OCI-LY3 (cell line): ENCODE measurements at regions not wholly inside any gene's neighbourhood (a gene's known extent, or its start where the extent isn't known, plus 50 kb on each side); places are given as distances from the start of the nearest gene placed in this dataset.

Source experiments
- H2AFZ ChIP-seq: fragments of 200-600, 300-600 bp; shearing (Covaris generic); 2 replicates; pipeline ENCODE4 v1.6.0; 2014; ENCODE audit warnings: antibody characterized with exemption, low read depth, low read length
- H3K27ac ChIP-seq: fragments of 200-600, 300-600 bp; sonication (generic); 2 replicates; pipeline ENCODE4 v1.5.1; 2014; ENCODE audit warnings: mild to moderate bottlenecking, low read length, moderate library complexity, mixed read lengths
- H3K27me3 ChIP-seq: fragments of 200-600, 300-600 bp; sonication (generic); 2 replicates; pipeline ENCODE4 v1.6.1; 2014; ENCODE audit warnings: low read depth, low read length, mixed read lengths
- H3K36me3 ChIP-seq: fragments of 200-600, 300-600 bp; sonication (generic); replicated peaks from 2 replicates; pipeline ENCODE3; 2014; ENCODE audit warnings: low read depth, low read length, mixed read lengths
- H3K4me1 ChIP-seq: fragments of 300-600, 200-600 bp; sonication (generic); 2 replicates; pipeline ENCODE4 v1.6.1; 2014; ENCODE audit warnings: low read length, mixed read lengths
- H3K4me2 ChIP-seq: fragments of 200-600, 300-600 bp; sonication (generic); 2 replicates; pipeline ENCODE4 v1.6.1; 2014; ENCODE audit warnings: low read length, mixed read lengths
- H3K4me3 ChIP-seq: fragments of 300-600, 200-600 bp; sonication (generic); 2 replicates; pipeline ENCODE4 v1.5.1; 2014; ENCODE audit warnings: antibody characterized with exemption, mild to moderate bottlenecking, low read length, moderate library complexity
- H3K79me2 ChIP-seq: fragments of 300-600, 200-600 bp; shearing (Covaris generic); 2 replicates; pipeline ENCODE4 v1.6.1; 2014; ENCODE audit warnings: mild to moderate bottlenecking, low read length, mixed read lengths
- H3K9ac ChIP-seq: fragments of 300-600, 200-600 bp; shearing (Covaris generic); 2 replicates; pipeline ENCODE4 v1.6.0; 2014; ENCODE audit warnings: mild to moderate bottlenecking, low read length, moderate library complexity
- H3K9me3 ChIP-seq: fragments of 200-600, 300-600 bp; shearing (Covaris generic); 2 replicates; pipeline ENCODE4 v1.6.1; 2014; ENCODE audit warnings: low read length, mixed read lengths; ENCODE audit not compliant: insufficient read depth
- H4K20me1 ChIP-seq: fragments of 200-600, 300-600 bp; sonication (generic); 2 replicates; pipeline ENCODE4 v1.6.1; 2016; ENCODE audit warnings: low read length, mixed read lengths; ENCODE audit not compliant: insufficient read depth
- EZH2phosphoT487 ChIP-seq: fragments of 200-600 bp; shearing (Covaris generic); IDR thresholded peaks from 2 replicates; pipeline ENCODE4 v1.6.1; 2018; ENCODE audit warnings: antibody characterized with exemption, mixed run types, low read depth
- TF ChIP-seq, protein P1 (sequence below): fragments of 200-600, 300-600 bp; sonication (generic); IDR thresholded peaks from 2 replicates; pipeline ENCODE4 v1.5.1; 2014; ENCODE audit warnings: antibody characterized with exemption, low read length, low read depth

- Histone ChIP-seq H3K27ac (no peak overlapping the region), H3K4me2 (no peak overlapping the region), H2AFZ (no peak overlapping the region), H3K79me2 (no peaks in the 10 kb centered on the region), H3K4me3 (no peak overlapping the region), H3K36me3 (no peaks in the 10 kb centered on the region), H3K9ac (no peak overlapping the region), H4K20me1 (no peaks in the 10 kb centered on the region), H3K4me1 (no peaks in the 10 kb centered on the region), H3K9me3 (no peaks in the 10 kb centered on the region), H3K27me3 (no peaks in the 10 kb centered on the region)
- TF ChIP-seq, protein P1, sequence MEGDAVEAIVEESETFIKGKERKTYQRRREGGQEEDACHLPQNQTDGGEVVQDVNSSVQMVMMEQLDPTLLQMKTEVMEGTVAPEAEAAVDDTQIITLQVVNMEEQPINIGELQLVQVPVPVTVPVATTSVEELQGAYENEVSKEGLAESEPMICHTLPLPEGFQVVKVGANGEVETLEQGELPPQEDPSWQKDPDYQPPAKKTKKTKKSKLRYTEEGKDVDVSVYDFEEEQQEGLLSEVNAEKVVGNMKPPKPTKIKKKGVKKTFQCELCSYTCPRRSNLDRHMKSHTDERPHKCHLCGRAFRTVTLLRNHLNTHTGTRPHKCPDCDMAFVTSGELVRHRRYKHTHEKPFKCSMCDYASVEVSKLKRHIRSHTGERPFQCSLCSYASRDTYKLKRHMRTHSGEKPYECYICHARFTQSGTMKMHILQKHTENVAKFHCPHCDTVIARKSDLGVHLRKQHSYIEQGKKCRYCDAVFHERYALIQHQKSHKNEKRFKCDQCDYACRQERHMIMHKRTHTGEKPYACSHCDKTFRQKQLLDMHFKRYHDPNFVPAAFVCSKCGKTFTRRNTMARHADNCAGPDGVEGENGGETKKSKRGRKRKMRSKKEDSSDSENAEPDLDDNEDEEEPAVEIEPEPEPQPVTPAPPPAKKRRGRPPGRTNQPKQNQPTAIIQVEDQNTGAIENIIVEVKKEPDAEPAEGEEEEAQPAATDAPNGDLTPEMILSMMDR: no peak
- no peak for TF ChIP-seq EZH2phosphoT487
These were observed 145.2 kb downstream of the AASDHPPT start for GRCh38 chr11:106222626-106223025.

DNA sequence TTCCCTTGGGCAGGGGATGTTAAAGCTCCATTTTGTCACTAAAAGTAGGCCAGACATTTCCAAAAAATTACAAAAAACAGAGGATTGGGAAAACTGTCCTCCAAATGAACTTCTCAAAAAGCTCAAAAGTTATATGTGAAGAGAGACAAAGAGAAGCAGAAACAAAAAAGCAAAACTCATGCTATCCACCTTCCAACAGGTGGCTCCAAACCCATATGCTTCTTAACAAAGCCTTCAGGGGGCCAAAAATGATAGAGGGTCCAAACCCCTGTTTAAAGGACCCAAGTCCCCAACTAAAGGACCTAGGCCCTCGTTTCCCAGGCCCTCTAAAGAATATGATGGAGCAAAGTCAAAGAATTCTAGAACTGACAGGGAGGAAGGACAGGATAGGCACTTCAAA, 146.7 kb downstream of the AASDHPPT start:
- H3K4me1 ChIP-seq: no peaks in the 10 kb centered on the region
- TF ChIP-seq EZH2phosphoT487: no peak
- TF ChIP-seq, protein P1: no peak
- H3K9me3 ChIP-seq: no peaks in the 10 kb centered on the region
- H3K4me3 ChIP-seq: no peak overlapping the region
- no peaks in the 10 kb centered on the region for H4K20me1 ChIP-seq
- H3K27ac ChIP-seq: no peak overlapping the region
- H3K36me3 ChIP-seq: no peaks in the 10 kb centered on the region
- H2AFZ ChIP-seq: no peak overlapping the region
- H3K4me2 ChIP-seq: no peak overlapping the region
- no peaks in the 10 kb centered on the region for H3K79me2 ChIP-seq
- H3K27me3 ChIP-seq: no peaks in the 10 kb centered on the region
- H3K9ac ChIP-seq: no peak overlapping the region

DNA sequence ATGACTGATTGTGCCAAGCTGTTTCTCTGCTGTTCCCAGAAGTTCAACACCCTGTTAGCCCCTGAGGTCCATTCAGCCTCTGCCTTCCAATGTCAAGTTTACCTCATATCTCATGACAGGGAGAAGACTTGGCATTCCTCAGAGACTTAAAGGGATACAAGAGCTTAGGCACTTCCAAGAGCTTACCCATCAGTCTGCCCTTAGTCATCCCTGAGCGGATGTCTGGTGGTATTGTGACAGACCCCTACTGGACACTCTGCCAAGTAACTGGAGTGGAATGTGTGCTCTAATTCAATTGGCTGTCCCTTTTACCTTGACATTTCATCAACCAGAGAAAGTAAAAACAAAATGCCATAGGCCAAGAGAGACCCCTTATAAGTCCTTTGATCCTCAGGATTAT, 151.5 kb downstream of the AASDHPPT start:
- Histone ChIP-seq H4K20me1 (no peaks in the 10 kb centered on the region), H3K79me2 (no peaks in the 10 kb centered on the region), H2AFZ (no peak overlapping the region), H3K27me3 (no peaks in the 10 kb centered on the region), H3K27ac (no peak overlapping the region), H3K4me2 (no peak overlapping the region), H3K9ac (no peak overlapping the region), H3K4me1 (no peaks in the 10 kb centered on the region), H3K36me3 (no peaks in the 10 kb centered on the region), H3K9me3 (no peaks in the 10 kb centered on the region), H3K4me3 (no peak overlapping the region)
- TF ChIP-seq, protein P1: no peak
- TF ChIP-seq EZH2phosphoT487: no peak

DNA sequence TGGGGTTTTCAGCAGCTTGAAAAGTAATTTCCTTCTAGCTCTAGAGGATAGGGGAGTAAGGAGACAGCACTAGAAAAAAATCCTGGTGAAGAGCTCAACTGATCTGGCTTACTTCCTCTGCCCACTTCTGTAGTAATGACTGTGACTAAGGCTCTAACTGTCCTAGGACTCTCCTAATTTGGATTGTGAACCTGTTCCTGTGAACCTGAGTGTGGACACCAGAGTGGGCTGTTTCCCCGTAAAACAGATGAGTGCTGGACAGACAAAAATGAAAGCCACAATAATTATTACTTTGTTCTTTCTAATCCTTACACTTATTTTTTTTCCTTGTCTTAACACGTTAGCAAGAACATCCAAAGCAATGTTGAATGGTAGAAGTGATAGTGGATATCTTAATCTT, 154.1 kb downstream of the AASDHPPT start:
- H3K4me1 ChIP-seq: no peaks in the 10 kb centered on the region
- no peak overlapping the region for H3K4me3 ChIP-seq
- H3K27me3 ChIP-seq: no peaks in the 10 kb centered on the region
- no peak overlapping the region for H3K27ac ChIP-seq
- no peaks in the 10 kb centered on the region for H3K79me2 ChIP-seq
- no peak overlapping the region for H3K9ac ChIP-seq
- H4K20me1 ChIP-seq: no peaks in the 10 kb centered on the region
- no peak overlapping the region for H3K4me2 ChIP-seq
- no peaks in the 10 kb centered on the region for H3K9me3 ChIP-seq
- TF ChIP-seq EZH2phosphoT487: no peak
- no peak overlapping the region for H2AFZ ChIP-seq
- no peaks in the 10 kb centered on the region for H3K36me3 ChIP-seq

- Histone ChIP-seq H3K79me2 (no peaks in the 10 kb centered on the region), H3K4me3 (no peak overlapping the region), H4K20me1 (no peaks in the 10 kb centered on the region), H3K36me3 (no peaks in the 10 kb centered on the region), H3K9ac (no peak overlapping the region), H2AFZ (no peak overlapping the region), H3K27me3 (no peaks in the 10 kb centered on the region), H3K4me1 (no peaks in the 10 kb centered on the region), H3K9me3 (no peaks in the 10 kb centered on the region), H3K27ac (no peak overlapping the region), H3K4me2 (no peak overlapping the region)
- TF ChIP-seq, protein P1: no peak
- TF ChIP-seq EZH2phosphoT487: no peak
These were observed 155.7 kb downstream of the AASDHPPT start for GRCh38 chr11:106233191-106233590.
